Panc1 (cell line): ENCODE measurements at regions not wholly inside any gene's neighbourhood (a gene's known extent, or its start where the extent isn't known, plus 50 kb on each side); places are given as distances from the start of the nearest gene placed in this dataset.

Experiments used
- ATAC-seq: fragments of 200-7000 bp; cut with Tn5 transposase; 2 replicates; pipeline ENCODE4 v1.9.1; 2020; ENCODE audit warnings: mild to moderate bottlenecking, moderate library complexity
- BruUV-seq: library from RNA; stranded (reverse); fragments of 400-500 nt; replicated peaks from 2 replicates; lab custom pipeline; 2021; lab: Mats Ljungman, UMichigan
- CTCF ChIA-PET: fragments of 300-600 bp; sonication (Branson Sonifier 250); formaldehyde crosslinking; loops from one replicate; lab custom pipeline; 2022; ENCODE audit warnings: antibody characterized with exemption; lab: Charles Lee
- POLR2A ChIA-PET: fragments of 300-600 bp; sonication (Branson Sonifier 250); formaldehyde crosslinking; loops from one replicate; lab custom pipeline; 2022; ENCODE audit warnings: antibody characterized with exemption; lab: Charles Lee
- DNase-seq: peaks from one replicate; pipeline ENCODE4 v3.0.0-alpha.2; 2010; ENCODE audit warnings: low read depth, low spot score
- H3K27ac ChIP-seq: 2 replicates; pipeline ENCODE4 v1.5.1; 2011; ENCODE audit warnings: mild to moderate bottlenecking, low read length, inconsistent platforms
- H3K27me3 ChIP-seq: fragments of 200-500 bp; sonication (Bioruptor generic); 2 replicates; pipeline ENCODE4 v1.6.0; 2014; ENCODE audit warnings: low read length, inconsistent platforms; ENCODE audit not compliant: control insufficient read depth, insufficient read depth
- H3K36me3 ChIP-seq: fragments of 200-500 bp; sonication (Bioruptor generic); 2 replicates; pipeline ENCODE4 v1.5.1; 2014; ENCODE audit warnings: inconsistent platforms, mild to moderate bottlenecking, low read length, moderate library complexity; ENCODE audit not compliant: control insufficient read depth, insufficient read depth
- H3K4me1 ChIP-seq: 2 replicates; pipeline ENCODE4 v1.5.1; 2011; ENCODE audit warnings: inconsistent platforms, mild to moderate bottlenecking, low read length, moderate library complexity; ENCODE audit not compliant: control insufficient read depth, insufficient read depth
- H3K4me3 ChIP-seq, 2 experiments: 2 replicates each; pipeline ENCODE4 v1.5.1; 2011 to 2012; ENCODE audit warnings: low read depth in 2 of 2, low read length in 2 of 2, mild to moderate bottlenecking in 2 of 2, inconsistent platforms in 1 of 2, moderate library complexity in 1 of 2
- H3K9me3 ChIP-seq: fragments of 200-500 bp; sonication (Bioruptor generic); 2 replicates; pipeline ENCODE4 v1.5.1; 2014; ENCODE audit warnings: low read depth, mild to moderate bottlenecking, inconsistent platforms, low read length, moderate library complexity; ENCODE audit not compliant: control insufficient read depth, insufficient read depth
- CTCF ChIP-seq: fragments of 450-650 bp; IDR thresholded peaks from 2 replicates; pipeline ENCODE4 v1.5.1; 2017; ENCODE audit warnings: mild to moderate bottlenecking
- POLR2AphosphoS5 ChIP-seq: IDR thresholded peaks from 2 replicates; pipeline ENCODE4 v1.6.1; 2012; ENCODE audit warnings: mild to moderate bottlenecking, low read depth, low read length, moderate library complexity
- SIN3A ChIP-seq: IDR thresholded peaks from 2 replicates; pipeline ENCODE4 v1.6.1; 2012; ENCODE audit warnings: low read depth, mild to moderate bottlenecking, low read length, moderate library complexity, borderline replicate concordance; ENCODE audit not compliant: insufficient read depth
- TCF7L2 ChIP-seq: IDR thresholded peaks from 2 replicates; pipeline ENCODE4 v1.6.1; 2011; ENCODE audit warnings: mild to moderate bottlenecking, low read depth, low read length, inconsistent platforms
- in situ Hi-C: cut with HindIII; loops from 2 replicates; pipeline ENCODE4 v1.10.0; 2016; ENCODE audit warnings: low sequenced_read_pairs, low pct_unique_long_range_greater_than_20kb
- intact Hi-C: fragments of 100-400 bp; cut with micrococcal nuclease; formaldehyde crosslinking; loops from one replicate; pipeline ENCODE4 v1.10.0; 2022; ENCODE audit not compliant: unreplicated experiment
- TF ChIP-seq, protein P1 (sequence below), 2 experiments: IDR thresholded peaks; 2 replicates each; pipeline ENCODE4 v1.6.1; 2011 to 2012; ENCODE audit warnings: low read depth in 2 of 2, control low read depth in 1 of 2, low read length in 1 of 2, mild to moderate bottlenecking in 1 of 2, moderate library complexity in 1 of 2; ENCODE audit not compliant: insufficient read depth in 1 of 2

- in situ Hi-C loops, result no loop called here
- BruUV-seq, result no TSS peak
- Histone ChIP-seq H3K4me1 (no peaks in the 10 kb centered on the region; the same call in 1 of the 2 replicates), H3K4me3 (no peak overlapping the region), H3K27ac (no peak overlapping the region), H3K36me3 (no peaks in the 10 kb centered on the region), H3K9me3 (no peaks in the 10 kb centered on the region), H3K27me3 (no peaks in the 10 kb centered on the region)
- CTCF ChIA-PET, result no interaction called here
- TF ChIP-seq CTCF (no peak), TCF7L2 (no peak), SIN3A (no peak), POLR2AphosphoS5 (no peak)
- TF ChIP-seq, protein P1, sequence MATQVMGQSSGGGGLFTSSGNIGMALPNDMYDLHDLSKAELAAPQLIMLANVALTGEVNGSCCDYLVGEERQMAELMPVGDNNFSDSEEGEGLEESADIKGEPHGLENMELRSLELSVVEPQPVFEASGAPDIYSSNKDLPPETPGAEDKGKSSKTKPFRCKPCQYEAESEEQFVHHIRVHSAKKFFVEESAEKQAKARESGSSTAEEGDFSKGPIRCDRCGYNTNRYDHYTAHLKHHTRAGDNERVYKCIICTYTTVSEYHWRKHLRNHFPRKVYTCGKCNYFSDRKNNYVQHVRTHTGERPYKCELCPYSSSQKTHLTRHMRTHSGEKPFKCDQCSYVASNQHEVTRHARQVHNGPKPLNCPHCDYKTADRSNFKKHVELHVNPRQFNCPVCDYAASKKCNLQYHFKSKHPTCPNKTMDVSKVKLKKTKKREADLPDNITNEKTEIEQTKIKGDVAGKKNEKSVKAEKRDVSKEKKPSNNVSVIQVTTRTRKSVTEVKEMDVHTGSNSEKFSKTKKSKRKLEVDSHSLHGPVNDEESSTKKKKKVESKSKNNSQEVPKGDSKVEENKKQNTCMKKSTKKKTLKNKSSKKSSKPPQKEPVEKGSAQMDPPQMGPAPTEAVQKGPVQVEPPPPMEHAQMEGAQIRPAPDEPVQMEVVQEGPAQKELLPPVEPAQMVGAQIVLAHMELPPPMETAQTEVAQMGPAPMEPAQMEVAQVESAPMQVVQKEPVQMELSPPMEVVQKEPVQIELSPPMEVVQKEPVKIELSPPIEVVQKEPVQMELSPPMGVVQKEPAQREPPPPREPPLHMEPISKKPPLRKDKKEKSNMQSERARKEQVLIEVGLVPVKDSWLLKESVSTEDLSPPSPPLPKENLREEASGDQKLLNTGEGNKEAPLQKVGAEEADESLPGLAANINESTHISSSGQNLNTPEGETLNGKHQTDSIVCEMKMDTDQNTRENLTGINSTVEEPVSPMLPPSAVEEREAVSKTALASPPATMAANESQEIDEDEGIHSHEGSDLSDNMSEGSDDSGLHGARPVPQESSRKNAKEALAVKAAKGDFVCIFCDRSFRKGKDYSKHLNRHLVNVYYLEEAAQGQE (IDR thresholded peaks at IDR 0.05; ENCODE audit: insufficient read depth in 1 of 2, low read depth in 2 of 2, low read length in 1 of 2), result no peak
- no peak for ATAC-seq
- intact Hi-C loops, result no loop called here
- DNase-seq, result no peak
- POLR2A ChIA-PET, result no interaction called here
Observed at GRCh38 chr14:71387753-71388152, 480.5 kb downstream of the PCNX1 start.

GRCh38 chr14:71388336-71388735 is 481.1 kb downstream of the PCNX1 start:
- Histone ChIP-seq H3K27me3 (no peaks in the 10 kb centered on the region), H3K9me3 (no peaks in the 10 kb centered on the region), H3K27ac (no peak overlapping the region), H3K36me3 (no peaks in the 10 kb centered on the region), H3K4me3 (no peak overlapping the region), H3K4me1 (no peaks in the 10 kb centered on the region; the same call in 1 of the 2 replicates)
- POLR2A ChIA-PET, result no interaction called here
- BruUV-seq, result no TSS peak
- in situ Hi-C loops (no loop called here), intact Hi-C loops (no loop called here)
- CTCF ChIA-PET, result no interaction called here
- ATAC-seq, result no peak
- TF ChIP-seq, protein P1 (IDR thresholded peaks at IDR 0.05; ENCODE audit: insufficient read depth in 1 of 2, low read depth in 2 of 2, low read length in 1 of 2), result no peak
- TF ChIP-seq SIN3A (no peak), CTCF (no peak), TCF7L2 (no peak), POLR2AphosphoS5 (no peak)
- no peak for DNase-seq
